ENCODE measurements at regions not wholly inside any gene's neighbourhood (a gene's known extent, or its start where the extent isn't known, plus 50 kb on each side); places are given as distances from the start of the nearest gene placed in this dataset.

GRCh38 chr2:221836095-221836494 is 264.0 kb upstream of the EPHA4 start:
- no peaks in the 10 kb centered on the region for H3K4me1 ChIP-seq (ENCODE audit: insufficient read depth, low read length)
- H3K9ac ChIP-seq (ENCODE audit: low read depth, low read length) = no peak overlapping the region
- H3K36me3 ChIP-seq (ENCODE audit: insufficient read depth, low read length) = no peaks in the 10 kb centered on the region; the same call in 1 of the 2 replicates
- H3K9me3 ChIP-seq (ENCODE audit: control insufficient read depth, insufficient read depth, low read length) = no peaks in the 10 kb centered on the region; the same call in 1 of the 2 replicates

GRCh38 chr2:221833966-221834365 is 261.9 kb upstream of the EPHA4 start:
- no peaks in the 10 kb centered on the region; the same call in 1 of the 2 replicates for H3K9me3 ChIP-seq (ENCODE audit: control insufficient read depth, insufficient read depth, low read length)
- no peaks in the 10 kb centered on the region; the same call in 1 of the 2 replicates for H3K36me3 ChIP-seq (ENCODE audit: insufficient read depth, low read length)

GRCh38 chr2:221831051-221831450 is 258.9 kb upstream of the EPHA4 start:
- H3K36me3 ChIP-seq (ENCODE audit: insufficient read depth, low read length) = no peaks in the 10 kb centered on the region; the same call in 1 of the 2 replicates
- H3K4me1 ChIP-seq (ENCODE audit: insufficient read depth, low read length) = no peaks in the 10 kb centered on the region
- H3K9me3 ChIP-seq (ENCODE audit: control insufficient read depth, insufficient read depth, low read length) = no peaks in the 10 kb centered on the region; the same call in 1 of the 2 replicates
- no peak overlapping the region for H3K9ac ChIP-seq (ENCODE audit: low read depth, low read length)

More at GRCh38 chr2:221833966-221834365, 261.9 kb upstream of the EPHA4 start:
- H3K4me1 ChIP-seq (ENCODE audit: insufficient read depth, low read length) = no peaks in the 10 kb centered on the region
- no peak overlapping the region for H3K9ac ChIP-seq (ENCODE audit: low read depth, low read length)

GRCh38 chr2:221822416-221822815 is 250.3 kb upstream of the EPHA4 start:
- Histone ChIP-seq H3K4me1 (ENCODE audit: insufficient read depth, low read length) (peaks cover 15% of the 10 kb centered on the region; the same call in 1 of the 2 replicates), H3K9ac (ENCODE audit: low read depth, low read length) (no peak overlapping the region), H3K36me3 (ENCODE audit: insufficient read depth, low read length) (no peaks in the 10 kb centered on the region), H3K9me3 (ENCODE audit: control insufficient read depth, insufficient read depth, low read length) (peaks cover 3% of the 10 kb centered on the region; the same call in 1 of the 2 replicates)

GRCh38 chr2:221818616-221819320 is 246.7 kb upstream of the EPHA4 start:
- Histone ChIP-seq H3K9me3 (ENCODE audit: control insufficient read depth, insufficient read depth, low read length) (no peaks in the 10 kb centered on the region), H3K9ac (ENCODE audit: low read depth, low read length) (no peak overlapping the region), H3K36me3 (ENCODE audit: insufficient read depth, low read length) (no peaks in the 10 kb centered on the region), H3K4me1 (ENCODE audit: insufficient read depth, low read length) (peaks cover 15% of the 10 kb centered on the region; the same call in 1 of the 2 replicates)

GRCh38 chr2:221817878-221818277 is 245.8 kb upstream of the EPHA4 start:
- no peaks in the 10 kb centered on the region for H3K9me3 ChIP-seq (ENCODE audit: control insufficient read depth, insufficient read depth, low read length)
- no peak overlapping the region for H3K9ac ChIP-seq (ENCODE audit: low read depth, low read length)
- H3K4me1 ChIP-seq (ENCODE audit: insufficient read depth, low read length) = peaks cover 15% of the 10 kb centered on the region; the same call in 1 of the 2 replicates
- H3K36me3 ChIP-seq (ENCODE audit: insufficient read depth, low read length) = no peaks in the 10 kb centered on the region

- Histone ChIP-seq H3K9ac (ENCODE audit: low read depth, low read length) (no peak overlapping the region), H3K36me3 (ENCODE audit: insufficient read depth, low read length) (no peaks in the 10 kb centered on the region), H3K9me3 (ENCODE audit: control insufficient read depth, insufficient read depth, low read length) (no peaks in the 10 kb centered on the region)
Observed at GRCh38 chr2:221817052-221817451, 244.9 kb upstream of the EPHA4 start.

GRCh38 chr2:221816566-221816965 is 244.5 kb upstream of the EPHA4 start:
- H3K9ac ChIP-seq (ENCODE audit: low read depth, low read length) = no peak overlapping the region
- no peaks in the 10 kb centered on the region for H3K36me3 ChIP-seq (ENCODE audit: insufficient read depth, low read length)
- no peaks in the 10 kb centered on the region for H3K9me3 ChIP-seq (ENCODE audit: control insufficient read depth, insufficient read depth, low read length)
- H3K4me1 ChIP-seq (ENCODE audit: insufficient read depth, low read length) = peaks cover 15% of the 10 kb centered on the region; the same call in 1 of the 2 replicates

More at GRCh38 chr2:221817052-221817451, 244.9 kb upstream of the EPHA4 start:
- H3K4me1 ChIP-seq (ENCODE audit: insufficient read depth, low read length) = peaks cover 15% of the 10 kb centered on the region; the same call in 1 of the 2 replicates

- Histone ChIP-seq H3K36me3 (ENCODE audit: insufficient read depth, low read length) (no peaks in the 10 kb centered on the region), H3K9me3 (ENCODE audit: control insufficient read depth, insufficient read depth, low read length) (no peaks in the 10 kb centered on the region), H3K9ac (ENCODE audit: low read depth, low read length) (no peak overlapping the region), H3K4me1 (ENCODE audit: insufficient read depth, low read length) (no peaks in the 10 kb centered on the region)
Observed at GRCh38 chr2:221810650-221811049, 238.5 kb upstream of the EPHA4 start.

GRCh38 chr2:221810245-221810644 is 238.1 kb upstream of the EPHA4 start:
- Histone ChIP-seq H3K9me3 (ENCODE audit: control insufficient read depth, insufficient read depth, low read length) (no peaks in the 10 kb centered on the region), H3K4me1 (ENCODE audit: insufficient read depth, low read length) (no peaks in the 10 kb centered on the region), H3K36me3 (ENCODE audit: insufficient read depth, low read length) (no peaks in the 10 kb centered on the region), H3K9ac (ENCODE audit: low read depth, low read length) (no peak overlapping the region)

GRCh38 chr2:221808488-221808887 is 236.4 kb upstream of the EPHA4 start:
- no peak overlapping the region for H3K9ac ChIP-seq (ENCODE audit: low read depth, low read length)
- no peaks in the 10 kb centered on the region for H3K9me3 ChIP-seq (ENCODE audit: control insufficient read depth, insufficient read depth, low read length)
- no peaks in the 10 kb centered on the region for H3K4me1 ChIP-seq (ENCODE audit: insufficient read depth, low read length)
- no peaks in the 10 kb centered on the region for H3K36me3 ChIP-seq (ENCODE audit: insufficient read depth, low read length)

GRCh38 chr2:221807706-221808105 is 235.6 kb upstream of the EPHA4 start:
- H3K36me3 ChIP-seq (ENCODE audit: insufficient read depth, low read length) = no peaks in the 10 kb centered on the region
- no peaks in the 10 kb centered on the region for H3K4me1 ChIP-seq (ENCODE audit: insufficient read depth, low read length)
- H3K9ac ChIP-seq (ENCODE audit: low read depth, low read length) = no peak overlapping the region
- no peaks in the 10 kb centered on the region for H3K9me3 ChIP-seq (ENCODE audit: control insufficient read depth, insufficient read depth, low read length)

GRCh38 chr2:221802089-221802488 is 230.0 kb upstream of the EPHA4 start:
- H3K9me3 ChIP-seq (ENCODE audit: control insufficient read depth, insufficient read depth, low read length) = no peaks in the 10 kb centered on the region
- no peak overlapping the region for H3K9ac ChIP-seq (ENCODE audit: low read depth, low read length)
- no peaks in the 10 kb centered on the region for H3K36me3 ChIP-seq (ENCODE audit: insufficient read depth, low read length)
- no peaks in the 10 kb centered on the region for H3K4me1 ChIP-seq (ENCODE audit: insufficient read depth, low read length)

- peaks cover 6% of the 10 kb centered on the region; the same call in 1 of the 2 replicates for H3K9me3 ChIP-seq (ENCODE audit: control insufficient read depth, insufficient read depth, low read length)
- H3K36me3 ChIP-seq (ENCODE audit: insufficient read depth, low read length) = no peaks in the 10 kb centered on the region; the same call in 1 of the 2 replicates
- no peak overlapping the region; the same call in 1 of the 2 replicates for H3K9ac ChIP-seq (ENCODE audit: low read depth, low read length)
Observed at GRCh38 chr2:221792971-221793521, 220.9 kb upstream of the EPHA4 start.

GRCh38 chr2:221791844-221792243 is 219.7 kb upstream of the EPHA4 start:
- peaks cover 19% of the 10 kb centered on the region; the same call in 1 of the 2 replicates for H3K4me1 ChIP-seq (ENCODE audit: insufficient read depth, low read length)

More at GRCh38 chr2:221792971-221793521, 220.9 kb upstream of the EPHA4 start:
- peaks cover 19% of the 10 kb centered on the region; the same call in 1 of the 2 replicates for H3K4me1 ChIP-seq (ENCODE audit: insufficient read depth, low read length)

More at GRCh38 chr2:221791844-221792243, 219.7 kb upstream of the EPHA4 start:
- Histone ChIP-seq H3K36me3 (ENCODE audit: insufficient read depth, low read length) (no peaks in the 10 kb centered on the region; the same call in 1 of the 2 replicates), H3K9me3 (ENCODE audit: control insufficient read depth, insufficient read depth, low read length) (peaks cover 6% of the 10 kb centered on the region; the same call in 1 of the 2 replicates), H3K9ac (ENCODE audit: low read depth, low read length) (no peak overlapping the region)
